ENCODE measurements at regions not wholly inside any gene's neighbourhood (a gene's known extent, or its start where the extent isn't known, plus 50 kb on each side); places are given as distances from the start of the nearest gene placed in this dataset.

- no peaks in the 10 kb centered on the region for H3K4me1 ChIP-seq (replicated peaks)
- no peak for DNase-seq (ENCODE audit: low spot score)
- H3K4me3 ChIP-seq, result no peak overlapping the region
- no peak for TF ChIP-seq POLR2AphosphoS5 (IDR thresholded peaks at IDR 0.05)
- H3K36me3 ChIP-seq, result no peaks in the 10 kb centered on the region
- intact Hi-C loops (cut with DNase I), result no loop called here
- no peaks in the 10 kb centered on the region for H3K9me3 ChIP-seq
- WGBS, result 92% methylated on average over 6 of the region's 6 CpGs
- no peaks in the 10 kb centered on the region for H3K27me3 ChIP-seq (replicated peaks; ENCODE audit: insufficient read depth)
- H3K27ac ChIP-seq, result no peak overlapping the region
Measured at GRCh38 chr3:150055332-150055731, 84.6 kb upstream of the PFN2 start.

GRCh38 chr3:150054635-150055034 lies 83.9 kb upstream of the PFN2 start:
- intact Hi-C loops (cut with DNase I), result no loop called here
- Histone ChIP-seq H3K9me3 (no peaks in the 10 kb centered on the region), H3K36me3 (no peaks in the 10 kb centered on the region), H3K4me1 (replicated peaks) (no peaks in the 10 kb centered on the region), H3K27ac (no peak overlapping the region), H3K27me3 (replicated peaks; ENCODE audit: insufficient read depth) (no peaks in the 10 kb centered on the region), H3K4me3 (no peak overlapping the region)
- no peak for TF ChIP-seq CTCF (IDR thresholded peaks at IDR 0.05)
- no peak for DNase-seq (ENCODE audit: low spot score)
- 96% methylated on average over 2 of the region's 2 CpGs for WGBS

- Histone ChIP-seq H3K27me3 (replicated peaks; ENCODE audit: insufficient read depth) (no peaks in the 10 kb centered on the region), H3K9me3 (no peaks in the 10 kb centered on the region), H3K4me3 (no peak overlapping the region), H3K36me3 (no peaks in the 10 kb centered on the region), H3K27ac (no peak overlapping the region), H3K4me1 (replicated peaks) (no peaks in the 10 kb centered on the region)
- DNase-seq (ENCODE audit: low spot score), result no peak
- no peak for TF ChIP-seq POLR2A (IDR thresholded peaks at IDR 0.05)
- TF ChIP-seq POLR2AphosphoS5 (IDR thresholded peaks at IDR 0.05), result no peak
- no peak for TF ChIP-seq CTCF (IDR thresholded peaks at IDR 0.05)
- intact Hi-C loops (cut with DNase I), result no loop called here
- WGBS, result 92% methylated on average over 25 of the region's 25 CpGs
Measured at GRCh38 chr3:150050510-150050909, 79.8 kb upstream of the PFN2 start.

- Histone ChIP-seq H3K27me3 (replicated peaks; ENCODE audit: insufficient read depth) (no peaks in the 10 kb centered on the region), H3K9me3 (no peaks in the 10 kb centered on the region), H3K4me3 (no peak overlapping the region), H3K27ac (no peak overlapping the region), H3K4me1 (replicated peaks) (no peaks in the 10 kb centered on the region), H3K36me3 (no peaks in the 10 kb centered on the region)
- DNase-seq (ENCODE audit: low spot score), result no peak
- intact Hi-C loops (cut with DNase I), result no loop called here
- WGBS, result 58% methylated on average over 1 of the region's 1 CpG
- no peak for TF ChIP-seq POLR2AphosphoS5 (IDR thresholded peaks at IDR 0.05)
- no peak for TF ChIP-seq CTCF (IDR thresholded peaks at IDR 0.05)
- TF ChIP-seq POLR2A (IDR thresholded peaks at IDR 0.05), result no peak
Measured at GRCh38 chr3:150049317-150049716, 78.6 kb upstream of the PFN2 start.

GRCh38 chr3:150041877-150042276 lies 71.2 kb upstream of the PFN2 start:
- intact Hi-C loops (cut with DNase I), result no loop called here
- Histone ChIP-seq H3K36me3 (no peaks in the 10 kb centered on the region), H3K9me3 (no peaks in the 10 kb centered on the region), H3K27me3 (replicated peaks; ENCODE audit: insufficient read depth) (no peaks in the 10 kb centered on the region), H3K27ac (no peak overlapping the region), H3K4me3 (no peak overlapping the region), H3K4me1 (replicated peaks) (no peaks in the 10 kb centered on the region)
- WGBS, result 98% methylated on average over 3 of the region's 3 CpGs
- no peak for DNase-seq (ENCODE audit: low spot score)
- TF ChIP-seq POLR2AphosphoS5 (IDR thresholded peaks at IDR 0.05) (no peak), POLR2A (IDR thresholded peaks at IDR 0.05) (no peak)

GRCh38 chr3:150040097-150040496 lies 69.4 kb upstream of the PFN2 start:
- Histone ChIP-seq H3K9me3 (no peaks in the 10 kb centered on the region), H3K27me3 (replicated peaks; ENCODE audit: insufficient read depth) (no peaks in the 10 kb centered on the region), H3K27ac (no peak overlapping the region), H3K4me3 (no peak overlapping the region), H3K4me1 (replicated peaks) (no peaks in the 10 kb centered on the region), H3K36me3 (no peaks in the 10 kb centered on the region)
- DNase-seq (ENCODE audit: low spot score), result no peak
- TF ChIP-seq POLR2A (IDR thresholded peaks at IDR 0.05) (no peak), CTCF (IDR thresholded peaks at IDR 0.05) (no peak), POLR2AphosphoS5 (IDR thresholded peaks at IDR 0.05) (no peak)
- WGBS, result 42% methylated on average over 4 of the region's 4 CpGs
- intact Hi-C loops (cut with DNase I), result no loop called here
